GM12874 (cell line): ENCODE measurements at regions not wholly inside any gene's neighbourhood (a gene's known extent, or its start where the extent isn't known, plus 50 kb on each side); places are given as distances from the start of the nearest gene placed in this dataset.

Experiments
- TF ChIP-seq, protein P1 (sequence below): IDR thresholded peaks from 2 replicates; pipeline ENCODE4 v1.5.1; 2011; ENCODE audit warnings: low read depth, mild to moderate bottlenecking, control low read depth, low read length, moderate library complexity; ENCODE audit not compliant: insufficient read depth

GRCh38 chr2:122610948-122611609 is 855.6 kb downstream of the TSN start:
- TF ChIP-seq, protein P1, sequence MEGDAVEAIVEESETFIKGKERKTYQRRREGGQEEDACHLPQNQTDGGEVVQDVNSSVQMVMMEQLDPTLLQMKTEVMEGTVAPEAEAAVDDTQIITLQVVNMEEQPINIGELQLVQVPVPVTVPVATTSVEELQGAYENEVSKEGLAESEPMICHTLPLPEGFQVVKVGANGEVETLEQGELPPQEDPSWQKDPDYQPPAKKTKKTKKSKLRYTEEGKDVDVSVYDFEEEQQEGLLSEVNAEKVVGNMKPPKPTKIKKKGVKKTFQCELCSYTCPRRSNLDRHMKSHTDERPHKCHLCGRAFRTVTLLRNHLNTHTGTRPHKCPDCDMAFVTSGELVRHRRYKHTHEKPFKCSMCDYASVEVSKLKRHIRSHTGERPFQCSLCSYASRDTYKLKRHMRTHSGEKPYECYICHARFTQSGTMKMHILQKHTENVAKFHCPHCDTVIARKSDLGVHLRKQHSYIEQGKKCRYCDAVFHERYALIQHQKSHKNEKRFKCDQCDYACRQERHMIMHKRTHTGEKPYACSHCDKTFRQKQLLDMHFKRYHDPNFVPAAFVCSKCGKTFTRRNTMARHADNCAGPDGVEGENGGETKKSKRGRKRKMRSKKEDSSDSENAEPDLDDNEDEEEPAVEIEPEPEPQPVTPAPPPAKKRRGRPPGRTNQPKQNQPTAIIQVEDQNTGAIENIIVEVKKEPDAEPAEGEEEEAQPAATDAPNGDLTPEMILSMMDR: no peak

DNA sequence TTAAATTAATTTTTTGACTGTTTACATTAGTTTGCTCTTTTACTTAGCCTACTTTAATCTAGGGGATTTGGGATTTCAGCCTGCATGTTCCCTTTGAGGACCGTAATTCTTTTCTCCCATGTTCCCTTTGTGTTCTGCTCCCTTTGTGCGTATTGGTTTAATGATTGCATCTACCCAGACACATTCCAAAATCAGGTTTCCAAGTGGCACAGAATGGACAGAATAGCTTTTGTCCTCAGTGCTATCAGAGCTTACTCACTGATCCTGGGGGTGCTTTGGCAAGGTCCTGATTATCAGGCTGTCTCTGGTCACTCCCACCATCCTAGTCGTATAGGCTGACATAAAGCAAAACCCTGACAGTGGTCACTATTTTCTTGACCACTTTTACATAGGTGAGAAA is 867.5 kb downstream of the TSN start:
- TF ChIP-seq, protein P1: no peak

GRCh38 chr2:122627388-122627787 is 871.9 kb downstream of the TSN start:
- TF ChIP-seq, protein P1: no peak

DNA sequence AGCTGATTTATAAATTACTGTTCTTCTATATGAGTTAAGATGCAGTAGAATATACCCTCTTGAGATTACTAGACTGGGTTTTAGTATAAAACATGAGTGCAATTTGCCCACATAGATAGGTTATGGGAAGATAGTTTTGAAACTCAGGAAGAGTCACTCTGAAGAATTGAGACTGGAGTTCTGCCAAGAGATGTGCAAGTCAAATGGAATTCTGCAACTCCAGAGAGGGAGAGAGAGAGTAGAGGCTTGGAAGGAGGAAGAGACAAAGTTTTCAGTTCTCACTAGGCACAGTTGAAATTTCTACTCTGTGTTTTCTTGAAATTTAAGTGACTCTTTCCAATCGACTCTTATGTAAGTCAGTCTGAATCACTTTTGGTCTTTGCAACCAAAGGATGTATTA is 878.8 kb downstream of the TSN start:
- TF ChIP-seq, protein P1: no peak

GRCh38 chr2:122634920-122635319 is 879.5 kb downstream of the TSN start:
- TF ChIP-seq, protein P1: no peak

DNA sequence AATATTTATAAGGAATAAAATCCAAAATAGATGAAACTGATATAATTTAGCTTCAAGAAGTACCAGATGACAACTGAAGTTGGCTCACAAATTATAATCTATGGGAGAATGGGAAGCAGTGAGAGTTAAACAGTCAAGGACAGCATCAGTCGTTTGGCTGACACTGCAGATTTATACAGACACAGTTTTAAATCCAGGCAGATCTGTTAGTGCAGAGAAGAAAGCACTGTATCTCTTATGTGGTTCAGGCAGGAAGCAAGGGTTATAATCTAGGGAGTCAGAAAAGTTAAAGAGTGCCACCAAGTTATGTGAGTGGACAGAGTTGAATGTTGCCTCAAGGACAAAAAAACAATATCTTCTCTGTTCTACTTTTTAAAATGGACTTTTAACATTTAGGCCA is 880.2 kb downstream of the TSN start:
- TF ChIP-seq, protein P1: no peak

DNA sequence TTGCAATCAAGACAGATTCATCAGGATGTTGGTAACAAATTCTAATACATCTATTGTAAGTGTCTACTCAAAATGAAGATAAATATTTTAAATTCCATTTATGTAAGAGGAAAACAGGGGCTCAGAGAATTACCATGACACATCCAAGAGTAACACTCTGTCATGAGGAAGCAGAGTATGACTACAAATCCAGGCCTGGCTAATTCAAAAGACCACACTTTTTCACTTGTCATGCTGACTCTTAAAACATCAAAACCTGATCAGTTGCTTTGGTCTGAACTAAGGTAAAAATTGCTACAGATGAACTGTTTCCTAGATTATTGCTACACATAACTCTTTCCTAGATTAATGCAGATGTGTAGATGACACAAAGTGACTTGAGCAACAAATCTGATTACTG is 880.6 kb downstream of the TSN start:
- TF ChIP-seq, protein P1: no peak

DNA sequence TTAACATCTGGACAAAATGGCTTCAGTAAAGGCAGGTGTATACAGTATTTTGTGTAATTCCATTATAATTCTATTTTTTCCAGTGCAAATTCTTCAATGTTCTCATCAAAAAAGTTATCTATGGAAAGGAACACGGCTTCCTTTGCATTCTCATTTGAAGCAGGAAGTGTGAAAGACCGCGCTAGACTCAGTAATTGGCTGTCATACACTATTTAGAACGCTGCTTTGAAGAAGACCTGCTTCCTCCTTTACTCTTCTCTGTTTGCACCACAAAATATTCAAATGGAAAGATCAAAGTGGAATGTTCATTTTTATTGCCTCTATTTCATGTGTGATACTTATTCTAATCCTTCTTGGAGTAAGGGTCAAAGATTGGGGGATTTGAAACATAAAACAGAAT is 883.7 kb downstream of the TSN start:
- TF ChIP-seq, protein P1: no peak
